Vagina (tissue), 2 donors: ENCODE measurements at regions not wholly inside any gene's neighbourhood (a gene's known extent, or its start where the extent isn't known, plus 50 kb on each side); places are given as distances from the start of the nearest gene placed in this dataset.

Source experiments
- CTCF ChIP-seq, 3 experiments: fragments of 450-650 bp in 2 of 3; fragments of 200-600 bp in 1 of 3; sonication (generic) in 1 of 3; IDR thresholded peaks; one replicate each; pipeline ENCODE4 v1.5.1; 2017 to 2019; ENCODE audit warnings: antibody characterized with exemption in 3 of 3, mild to moderate bottlenecking in 2 of 3, moderate library complexity in 2 of 3
- POLR2A ChIP-seq, 2 donors: fragments of 450-650 bp; IDR thresholded peaks; one replicate each; pipeline ENCODE4 v1.6.1; 2017; ENCODE audit warnings: antibody characterized with exemption in 2 of 2, mild to moderate bottlenecking in 2 of 2, moderate library complexity in 2 of 2
- POLR2AphosphoS5 ChIP-seq, 2 donors: sonication (generic); formaldehyde crosslinking; IDR thresholded peaks; one replicate each; pipeline ENCODE4 v1.9.0; 2017; ENCODE audit warnings: antibody characterized with exemption in 2 of 2, mild to moderate bottlenecking in 2 of 2, low read depth in 1 of 2; ENCODE audit not compliant: insufficient read depth in 1 of 2

- TF ChIP-seq POLR2AphosphoS5 (IDR thresholded peaks at IDR 0.05; ENCODE audit: insufficient read depth in 1 of 2, low read depth in 1 of 2) (no peak), CTCF (IDR thresholded peaks at IDR 0.05) (no peak), POLR2A (IDR thresholded peaks at IDR 0.05) (no peak)
Observed at GRCh38 chr12:116651089-116651488, 86.8 kb downstream of the SPRING1 start.
